OCI-LY7 (cell line): ENCODE measurements at regions not wholly inside any gene's neighbourhood (a gene's known extent, or its start where the extent isn't known, plus 50 kb on each side); places are given as distances from the start of the nearest gene placed in this dataset.

Source experiments
- BruUV-seq: library from RNA; stranded (reverse); fragments of 400-500 nt; replicated peaks from 2 replicates; lab custom pipeline; 2021; lab: Mats Ljungman, UMichigan
- CTCF ChIA-PET: fragments of 300-600 bp; sonication (Branson Sonifier 250); formaldehyde crosslinking; loops from one replicate; lab custom pipeline; 2022; ENCODE audit warnings: antibody characterized with exemption; ENCODE audit not compliant: unreplicated experiment; lab: Charles Lee
- POLR2A ChIA-PET: fragments of 300-600 bp; sonication (Branson Sonifier 250); formaldehyde crosslinking; loops from one replicate; lab custom pipeline; 2022; ENCODE audit warnings: antibody characterized with exemption; lab: Charles Lee
- DNase-seq: peaks from one replicate; pipeline ENCODE4 v3.0.0-alpha.2; 2015; ENCODE audit warnings: low spot score
- H2AFZ ChIP-seq: fragments of 200-600 bp; sonication (generic), shearing (Covaris generic); 2 replicates; pipeline ENCODE4 v1.6.1; 2014; ENCODE audit warnings: mild to moderate bottlenecking, antibody characterized with exemption, low read length, moderate library complexity
- H3K27ac ChIP-seq: fragments of 200-600 bp; sonication (generic); 2 replicates; pipeline ENCODE4 v1.5.1; 2014; ENCODE audit warnings: mixed run types, low read depth, mild to moderate bottlenecking, moderate library complexity, low read length, inconsistent platforms; ENCODE audit not compliant: poor library complexity, severe bottlenecking
- H3K36me3 ChIP-seq: fragments of 200-600 bp; sonication (generic); 2 replicates; pipeline ENCODE4 v1.6.1; 2014; ENCODE audit warnings: mild to moderate bottlenecking, antibody characterized with exemption, low read length, moderate library complexity, mixed read lengths; ENCODE audit not compliant: insufficient read depth
- H3K4me1 ChIP-seq: fragments of 200-600 bp; sonication (generic); 2 replicates; pipeline ENCODE4 v1.5.1; 2014; ENCODE audit warnings: mild to moderate bottlenecking, low read length; ENCODE audit not compliant: insufficient read depth, poor library complexity, severe bottlenecking
- H3K4me2 ChIP-seq: fragments of 200-600 bp; sonication (generic); 2 replicates; pipeline ENCODE4 v1.6.1; 2014; ENCODE audit warnings: mild to moderate bottlenecking, low read length
- H3K4me3 ChIP-seq: fragments of 200-600 bp; sonication (generic); 2 replicates; pipeline ENCODE4 v1.5.1; 2014; ENCODE audit warnings: mild to moderate bottlenecking, low read depth, low read length; ENCODE audit not compliant: poor library complexity, severe bottlenecking
- H3K79me2 ChIP-seq: fragments of 200-600 bp; sonication (generic); 2 replicates; pipeline ENCODE4 v1.6.1; 2016; ENCODE audit warnings: low read depth, mild to moderate bottlenecking, low read length, moderate library complexity, mixed read lengths; ENCODE audit not compliant: insufficient read depth
- H3K9me2 ChIP-seq: fragments of 200-600 bp; sonication (generic); 2 replicates; pipeline ENCODE4 v1.6.1; 2016; ENCODE audit warnings: mild to moderate bottlenecking, low read length, mixed read lengths; ENCODE audit not compliant: insufficient read depth
- H3K9me3 ChIP-seq: fragments of 200-600 bp; sonication (generic); 2 replicates; pipeline ENCODE4 v1.6.1; 2014; ENCODE audit warnings: mild to moderate bottlenecking, mixed run types, low read length, mixed read lengths
- H4K20me1 ChIP-seq: fragments of 200-600 bp; sonication (generic); 2 replicates; pipeline ENCODE4 v1.6.1; 2014; ENCODE audit warnings: mild to moderate bottlenecking, antibody characterized with exemption, low read length, moderate library complexity, mixed read lengths; ENCODE audit not compliant: insufficient read depth
- CTCF ChIP-seq: fragments of 200-600 bp; sonication (generic); conservative IDR thresholded peaks from 2 replicates; pipeline ENCODE4 v1.5.1; 2014; ENCODE audit warnings: mild to moderate bottlenecking, antibody characterized with exemption, low read length, moderate library complexity, mixed read lengths
- EZH2phosphoT487 ChIP-seq: fragments of 200-600 bp; sonication (generic); IDR thresholded peaks from 2 replicates; pipeline ENCODE4 v1.6.1; 2018; ENCODE audit warnings: low read depth, borderline replicate concordance, mild to moderate bottlenecking, mixed run types, antibody characterized with exemption, low read length, moderate library complexity, mixed read lengths
- intact Hi-C: fragments of 100-400 bp; cut with micrococcal nuclease; formaldehyde crosslinking; loops from one replicate; pipeline ENCODE4 v1.10.0; 2022; ENCODE audit not compliant: unreplicated experiment

- H4K20me1 ChIP-seq, result no peaks in the 10 kb centered on the region
- H3K9me2 ChIP-seq, result peaks cover 4% of the 10 kb centered on the region; the same call in 1 of the 2 replicates
- intact Hi-C loops, result no loop called here
- ChIA-PET CTCF (interaction anchor here (0.5 kb wide), 2 partner anchors 25 to 34 kb away, joined by 3 read pairs; no protein-coding TSS in a partner anchor), POLR2A (no interaction called here)
- H3K79me2 ChIP-seq, result no peaks in the 10 kb centered on the region
- no TSS peak for BruUV-seq
- TF ChIP-seq CTCF (no peak), EZH2phosphoT487 (no peak)
- DNase-seq, result no peak
- H3K4me1 ChIP-seq, result no peaks in the 10 kb centered on the region
- H2AFZ ChIP-seq, result no peak overlapping the region
- no peak overlapping the region for H3K27ac ChIP-seq
- no peaks in the 10 kb centered on the region for H3K36me3 ChIP-seq
- H3K9me3 ChIP-seq, result no peaks in the 10 kb centered on the region
- no peak overlapping the region for H3K4me2 ChIP-seq
- no peak overlapping the region for H3K4me3 ChIP-seq
Measured at GRCh38 chr5:40397091-40397490, 282.6 kb upstream of the PTGER4 start.

- ChIA-PET POLR2A (no interaction called here), CTCF (no interaction called here)
- H3K27ac ChIP-seq, result no peak overlapping the region
- no peaks in the 10 kb centered on the region for H3K36me3 ChIP-seq
- H3K79me2 ChIP-seq, result no peaks in the 10 kb centered on the region
- peaks cover 4% of the 10 kb centered on the region; the same call in 1 of the 2 replicates for H3K9me2 ChIP-seq
- DNase-seq, result no peak
- no peaks in the 10 kb centered on the region for H4K20me1 ChIP-seq
- H3K4me3 ChIP-seq, result no peak overlapping the region
- H3K4me1 ChIP-seq, result no peaks in the 10 kb centered on the region
- intact Hi-C loops, result no loop called here
- no peak overlapping the region for H2AFZ ChIP-seq
- no peak overlapping the region for H3K4me2 ChIP-seq
- no peak for TF ChIP-seq EZH2phosphoT487
- no peak for TF ChIP-seq CTCF
- H3K9me3 ChIP-seq, result no peaks in the 10 kb centered on the region
- no TSS peak for BruUV-seq
Measured at GRCh38 chr5:40396317-40396716, 283.4 kb upstream of the PTGER4 start.

- CTCF ChIA-PET, result no interaction called here
- H3K79me2 ChIP-seq, result no peaks in the 10 kb centered on the region
- DNase-seq, result no peak
- H3K4me1 ChIP-seq, result no peaks in the 10 kb centered on the region
- no peak overlapping the region for H3K4me3 ChIP-seq
- no peaks in the 10 kb centered on the region for H3K9me3 ChIP-seq
- no peaks in the 10 kb centered on the region for H3K36me3 ChIP-seq
- no peak for TF ChIP-seq CTCF
- TF ChIP-seq EZH2phosphoT487, result no peak
- H3K4me2 ChIP-seq, result no peak overlapping the region
- no peak overlapping the region for H3K27ac ChIP-seq
- intact Hi-C loops, result no loop called here
- no TSS peak for BruUV-seq
- H4K20me1 ChIP-seq, result no peaks in the 10 kb centered on the region
- no peak overlapping the region for H2AFZ ChIP-seq
- peaks cover 4% of the 10 kb centered on the region; the same call in 1 of the 2 replicates for H3K9me2 ChIP-seq
- POLR2A ChIA-PET, result interaction anchor here (0.6 kb wide), 1 partner anchor 42 kb away, joined by 4 read pairs; no protein-coding TSS in a partner anchor
Measured at GRCh38 chr5:40395251-40395650, 284.5 kb upstream of the PTGER4 start.
